ENCODE measurements at regions not wholly inside any gene's neighbourhood (a gene's known extent, or its start where the extent isn't known, plus 50 kb on each side); places are given as distances from the start of the nearest gene placed in this dataset.

DNA sequence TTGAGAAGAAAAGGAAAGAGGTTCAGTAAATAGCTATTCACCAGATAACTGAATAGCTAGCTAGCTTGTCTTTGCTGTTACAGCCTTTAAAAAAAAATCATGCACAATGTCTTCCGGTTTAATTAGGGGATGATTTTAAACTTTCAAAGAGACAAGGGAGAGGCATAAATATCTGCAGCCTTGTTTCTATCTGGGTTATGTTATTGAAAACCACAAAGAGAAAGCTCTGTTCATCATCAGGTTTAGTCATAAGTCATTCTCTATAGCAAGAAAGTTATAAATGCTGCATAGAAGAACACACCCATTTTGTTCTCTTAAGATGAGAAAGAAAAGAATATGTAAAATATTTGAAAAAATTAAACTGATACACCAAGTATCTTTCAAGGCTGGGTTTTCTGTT lies 1046.9 kb downstream of the AACS start:
- Histone ChIP-seq H3K4me3 (no peak overlapping the region), H3K27ac (no peak overlapping the region), H3K4me1 (no peaks in the 10 kb centered on the region), H3K36me3 (no peaks in the 10 kb centered on the region), H3K9me3 (no peaks in the 10 kb centered on the region), H3K27me3 (no peaks in the 10 kb centered on the region)
- in situ Hi-C loops (cut with MboI; ENCODE audit: low sequenced_read_pairs in 4 of 4) (no loop called here), intact Hi-C loops (cut with DNase I; ENCODE audit: low total_unique reads) (no loop called here)
- no peak for TF ChIP-seq POLR2A (IDR thresholded peaks at IDR 0.05)
- TF ChIP-seq CTCF (IDR thresholded peaks at IDR 0.05 in 4 of 5, conservative IDR thresholded peaks at IDR 0.05 in 1 of 5), result no peak
- ATAC-seq, result no peak
- DNase-seq, result no peak

GRCh38 chr12:126112849-126113248 lies 1047.6 kb downstream of the AACS start:
- Histone ChIP-seq H3K27me3 (no peaks in the 10 kb centered on the region), H3K4me3 (no peak overlapping the region), H3K4me1 (no peaks in the 10 kb centered on the region), H3K27ac (no peak overlapping the region), H3K36me3 (no peaks in the 10 kb centered on the region), H3K9me3 (no peaks in the 10 kb centered on the region)
- no peak for TF ChIP-seq CTCF (IDR thresholded peaks at IDR 0.05 in 4 of 5, conservative IDR thresholded peaks at IDR 0.05 in 1 of 5)
- no peak for TF ChIP-seq POLR2A (IDR thresholded peaks at IDR 0.05)
- in situ Hi-C loops (cut with MboI; ENCODE audit: low sequenced_read_pairs in 4 of 4), result no loop called here
- intact Hi-C loops (cut with DNase I; ENCODE audit: low total_unique reads), result no loop called here
- ATAC-seq, result no peak
- DNase-seq, result no peak

GRCh38 chr12:126114441-126114840 lies 1049.2 kb downstream of the AACS start:
- ATAC-seq, result no peak
- no peaks in the 10 kb centered on the region for H3K4me1 ChIP-seq
- no peak for DNase-seq
- no peaks in the 10 kb centered on the region for H3K36me3 ChIP-seq
- in situ Hi-C loops (cut with MboI; ENCODE audit: low sequenced_read_pairs in 4 of 4) (no loop called here), intact Hi-C loops (cut with DNase I; ENCODE audit: low total_unique reads) (no loop called here)
- H3K27ac ChIP-seq, result no peak overlapping the region
- H3K27me3 ChIP-seq, result no peaks in the 10 kb centered on the region
- no peaks in the 10 kb centered on the region for H3K9me3 ChIP-seq
- H3K4me3 ChIP-seq, result no peak overlapping the region
- no peak for TF ChIP-seq CTCF (IDR thresholded peaks at IDR 0.05 in 4 of 5, conservative IDR thresholded peaks at IDR 0.05 in 1 of 5)
- no peak for TF ChIP-seq POLR2A (IDR thresholded peaks at IDR 0.05)

- H3K4me1 ChIP-seq, result no peaks in the 10 kb centered on the region
- no peak overlapping the region for H3K4me3 ChIP-seq
- no peak overlapping the region for H3K27ac ChIP-seq
- DNase-seq (no peak), ATAC-seq (no peak)
- H3K27me3 ChIP-seq, result no peaks in the 10 kb centered on the region
- H3K9me3 ChIP-seq, result no peaks in the 10 kb centered on the region
- no peaks in the 10 kb centered on the region for H3K36me3 ChIP-seq
- no peak for TF ChIP-seq CTCF (IDR thresholded peaks at IDR 0.05 in 4 of 5, conservative IDR thresholded peaks at IDR 0.05 in 1 of 5)
- TF ChIP-seq POLR2A (IDR thresholded peaks at IDR 0.05), result no peak
- in situ Hi-C loops (cut with MboI; ENCODE audit: low sequenced_read_pairs in 4 of 4) (no loop called here), intact Hi-C loops (cut with DNase I; ENCODE audit: low total_unique reads) (no loop called here)
These were observed 1052.3 kb downstream of the AACS start for GRCh38 chr12:126117502-126117901.

GRCh38 chr12:126139355-126139754 lies 1074.1 kb downstream of the AACS start:
- DNase-seq (no peak), ATAC-seq (no peak)
- Histone ChIP-seq H3K9me3 (peaks cover 0 to 6% (median 0%) of the 10 kb centered on the region in 3 donors), H3K27me3 (no peaks in the 10 kb centered on the region), H3K27ac (no peak overlapping the region), H3K36me3 (no peaks in the 10 kb centered on the region), H3K4me3 (no peak overlapping the region), H3K4me1 (no peaks in the 10 kb centered on the region)
- TF ChIP-seq POLR2A (IDR thresholded peaks at IDR 0.05) (no peak), CTCF (IDR thresholded peaks at IDR 0.05 in 4 of 5, conservative IDR thresholded peaks at IDR 0.05 in 1 of 5) (no peak)
- in situ Hi-C loops (cut with MboI; ENCODE audit: low sequenced_read_pairs in 4 of 4), result no loop called here
- intact Hi-C loops (cut with DNase I; ENCODE audit: low total_unique reads), result no loop called here

All from gastrocnemius medialis (tissue), 4 donors.